ENCODE measurements at regions not wholly inside any gene's neighbourhood (a gene's known extent, or its start where the extent isn't known, plus 50 kb on each side); places are given as distances from the start of the nearest gene placed in this dataset.
A peak's percentile ranks its signal among the peaks of the same experiment; 100 is the strongest.

DNA sequence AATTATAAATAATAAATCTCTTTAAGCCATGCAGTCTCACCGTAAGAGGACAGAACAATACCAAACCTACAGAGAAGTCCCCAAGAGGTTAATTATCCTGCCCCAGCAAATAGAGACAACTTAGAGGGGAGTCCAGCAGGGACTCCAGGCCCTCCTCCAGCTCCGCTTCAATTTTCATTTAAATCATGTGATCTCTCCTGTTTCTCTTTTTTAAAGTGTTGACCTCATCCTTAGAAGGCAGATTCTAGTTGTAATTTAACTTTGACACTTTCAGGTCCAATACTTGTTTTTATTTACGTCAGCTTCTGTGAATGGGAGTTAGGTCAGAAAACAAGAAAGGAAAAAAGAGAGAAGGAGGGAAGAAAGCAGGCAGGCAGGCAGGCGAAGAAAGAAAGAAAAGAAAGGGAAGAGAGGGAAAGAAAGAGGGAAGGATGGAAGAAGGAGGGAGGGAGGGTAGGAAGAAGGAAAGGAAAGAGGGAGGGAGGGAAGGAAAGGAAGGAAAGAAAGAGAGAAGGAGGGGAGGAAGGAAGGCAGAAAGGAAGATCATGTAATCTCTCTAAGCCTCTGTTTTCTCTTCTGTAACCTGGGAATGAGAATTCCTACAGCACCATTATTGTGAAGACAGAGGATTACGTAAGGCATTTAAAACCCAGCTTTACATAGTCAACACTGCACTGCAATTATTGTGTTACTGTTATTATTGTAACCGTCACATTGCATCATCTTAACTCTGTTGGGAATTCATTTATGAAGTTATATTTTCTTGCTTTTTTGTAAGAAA lies 227.7 kb downstream of the SKIDA1 start:
- H3K4me3 ChIP-seq (ENCODE audit: low read depth, low read length) = no peak overlapping the region
- TF ChIP-seq, protein P1, sequence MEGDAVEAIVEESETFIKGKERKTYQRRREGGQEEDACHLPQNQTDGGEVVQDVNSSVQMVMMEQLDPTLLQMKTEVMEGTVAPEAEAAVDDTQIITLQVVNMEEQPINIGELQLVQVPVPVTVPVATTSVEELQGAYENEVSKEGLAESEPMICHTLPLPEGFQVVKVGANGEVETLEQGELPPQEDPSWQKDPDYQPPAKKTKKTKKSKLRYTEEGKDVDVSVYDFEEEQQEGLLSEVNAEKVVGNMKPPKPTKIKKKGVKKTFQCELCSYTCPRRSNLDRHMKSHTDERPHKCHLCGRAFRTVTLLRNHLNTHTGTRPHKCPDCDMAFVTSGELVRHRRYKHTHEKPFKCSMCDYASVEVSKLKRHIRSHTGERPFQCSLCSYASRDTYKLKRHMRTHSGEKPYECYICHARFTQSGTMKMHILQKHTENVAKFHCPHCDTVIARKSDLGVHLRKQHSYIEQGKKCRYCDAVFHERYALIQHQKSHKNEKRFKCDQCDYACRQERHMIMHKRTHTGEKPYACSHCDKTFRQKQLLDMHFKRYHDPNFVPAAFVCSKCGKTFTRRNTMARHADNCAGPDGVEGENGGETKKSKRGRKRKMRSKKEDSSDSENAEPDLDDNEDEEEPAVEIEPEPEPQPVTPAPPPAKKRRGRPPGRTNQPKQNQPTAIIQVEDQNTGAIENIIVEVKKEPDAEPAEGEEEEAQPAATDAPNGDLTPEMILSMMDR (IDR thresholded peaks at IDR 0.05; ENCODE audit: low read depth, low read length, missing control alignments) = no peak
- no peak for DNase-seq (ENCODE audit: low read depth)
- in situ Hi-C loops (cut with HindIII; ENCODE audit: low sequenced_read_pairs) = loop anchor here (25.0 kb wide), 1 partner anchor 215 kb away; no protein-coding TSS in a partner anchor

DNA sequence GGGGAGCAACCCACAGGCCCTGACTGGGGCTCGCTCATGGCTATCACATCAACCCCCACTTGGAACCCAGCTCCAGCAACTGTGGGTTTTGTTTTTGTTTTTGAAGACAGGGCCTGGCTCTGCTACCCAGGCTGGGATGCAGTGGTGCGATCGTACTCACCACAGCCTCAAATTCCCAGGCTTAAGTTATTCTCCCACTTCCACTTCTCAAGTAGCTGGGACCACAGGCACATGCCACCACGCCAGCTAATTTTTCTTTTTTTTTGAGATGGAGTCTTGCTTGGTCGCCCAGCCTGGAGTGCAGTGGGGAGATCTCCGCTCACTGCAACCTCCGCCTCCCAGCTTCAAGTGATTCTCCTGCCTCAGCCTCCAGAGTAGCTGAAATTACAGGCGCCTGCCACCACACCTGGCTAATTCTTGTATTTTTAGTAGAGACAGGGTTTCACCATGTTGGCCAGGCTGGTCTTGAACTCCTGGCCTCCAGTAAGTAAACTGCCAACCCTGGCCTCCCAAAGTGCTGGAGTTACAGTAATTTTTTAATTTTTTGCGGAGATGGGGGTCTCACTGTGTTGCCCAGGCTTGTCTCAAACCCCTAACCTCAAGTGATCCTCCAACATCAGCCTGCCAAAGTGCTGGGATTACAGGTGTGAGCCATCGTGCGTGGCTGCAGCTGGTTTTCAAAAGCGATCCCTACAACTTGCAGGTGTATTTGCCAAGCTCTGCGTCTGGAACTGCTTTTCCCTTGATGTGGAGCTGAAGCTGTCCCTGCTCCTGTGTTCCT lies 228.7 kb downstream of the SKIDA1 start:
- in situ Hi-C loops (cut with HindIII; ENCODE audit: low sequenced_read_pairs) = loop anchor here (25.0 kb wide), 1 partner anchor 216 kb away; no protein-coding TSS in a partner anchor
- H3K4me3 ChIP-seq (ENCODE audit: low read depth, low read length) = no peak overlapping the region
- no peak for DNase-seq (ENCODE audit: low read depth)
- TF ChIP-seq, protein P1 (IDR thresholded peaks at IDR 0.05; ENCODE audit: low read depth, low read length, missing control alignments) = no peak

DNA sequence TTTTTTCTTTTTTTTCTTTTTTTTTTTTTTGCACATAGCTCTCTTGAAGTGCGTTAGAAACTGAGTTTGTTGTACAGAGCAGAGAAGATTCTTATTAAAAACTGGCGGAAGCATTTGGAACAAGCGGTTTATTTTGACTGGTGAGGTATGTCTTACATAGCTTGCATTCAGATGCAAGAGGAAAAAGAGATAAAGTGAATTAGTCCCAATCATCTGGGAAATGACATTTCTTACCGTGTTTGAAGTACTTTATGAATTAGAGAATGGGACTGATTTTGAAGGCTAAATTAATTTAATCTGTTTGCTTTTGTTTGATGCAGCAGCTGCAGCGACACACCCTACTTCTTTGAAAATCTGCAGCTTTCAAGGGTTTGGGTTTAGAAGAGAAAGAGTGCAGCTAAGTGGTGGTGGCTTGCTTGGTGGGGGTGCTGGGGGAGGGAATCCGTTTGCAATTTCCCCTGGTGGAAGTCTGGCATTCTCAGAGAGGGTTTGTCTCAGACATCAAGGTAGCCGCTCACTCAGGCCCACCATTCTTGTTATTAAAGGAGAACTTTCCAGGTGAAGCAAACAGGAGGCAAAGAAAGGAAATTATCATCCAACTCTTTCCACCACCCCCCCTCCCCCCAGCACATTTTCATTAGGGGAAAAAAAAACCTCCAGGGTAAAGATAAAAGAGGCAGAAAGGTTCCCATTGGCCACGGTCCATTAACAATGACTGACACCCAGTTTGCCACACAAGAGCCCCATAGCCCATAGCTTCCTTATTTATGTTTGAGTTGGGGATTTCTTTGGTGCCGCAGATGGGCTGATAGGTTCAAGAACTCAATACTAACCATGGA lies 231.7 kb downstream of the SKIDA1 start:
- TF ChIP-seq, protein P1 (IDR thresholded peaks at IDR 0.05; ENCODE audit: low read depth, low read length, missing control alignments) = no peak

DNA sequence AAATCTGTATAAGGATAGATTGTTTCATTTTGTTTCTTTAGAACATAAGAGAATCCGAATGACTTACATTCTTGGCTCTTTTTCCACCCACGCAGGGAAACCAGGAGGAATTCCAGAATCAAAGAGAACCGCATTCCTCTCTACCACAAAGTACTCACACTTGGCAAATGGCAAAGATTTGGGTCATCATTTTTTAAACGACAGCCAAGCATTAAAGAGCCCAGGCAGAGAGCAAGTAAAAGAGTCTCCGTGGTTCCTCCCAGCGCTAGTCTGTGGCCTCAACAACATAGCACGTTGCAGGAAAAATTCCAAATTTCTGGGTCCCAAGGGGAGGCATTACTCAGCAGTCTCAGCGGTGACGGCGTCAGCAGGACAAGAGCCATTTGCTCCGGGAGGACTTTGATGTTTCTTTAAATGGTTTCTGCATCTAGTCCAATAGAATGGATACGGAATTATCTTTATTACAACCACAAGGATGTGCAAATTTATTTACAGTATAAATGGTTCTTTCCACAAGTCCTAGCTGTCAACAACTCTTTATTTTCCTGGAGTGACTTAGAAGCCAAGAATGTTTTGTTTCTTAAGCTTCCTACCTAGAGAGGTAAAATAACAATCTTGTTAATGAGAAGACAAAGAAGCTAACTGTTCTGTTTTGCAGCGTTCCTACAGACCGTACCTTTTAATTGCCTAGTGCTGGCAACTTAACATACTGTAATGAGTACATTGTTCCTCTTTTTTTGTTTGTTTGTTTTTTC lies 232.5 kb downstream of the SKIDA1 start:
- H3K4me3 ChIP-seq (ENCODE audit: low read depth, low read length) = peak overlapping the region; percentile 15
- TF ChIP-seq, protein P1 (IDR thresholded peaks at IDR 0.05; ENCODE audit: low read depth, low read length, missing control alignments) = no peak
- in situ Hi-C loops (cut with HindIII; ENCODE audit: low sequenced_read_pairs) = loop anchor here (25.0 kb wide), 1 partner anchor 219 kb away; no protein-coding TSS in a partner anchor
- peak; percentile 99 for DNase-seq (ENCODE audit: low read depth)

More for the DNA sequence above, 231.7 kb downstream of the SKIDA1 start:
- in situ Hi-C loops (cut with HindIII; ENCODE audit: low sequenced_read_pairs) = loop anchor here (25.0 kb wide), 1 partner anchor 219 kb away; no protein-coding TSS in a partner anchor
- no peak for DNase-seq (ENCODE audit: low read depth)
- H3K4me3 ChIP-seq (ENCODE audit: low read depth, low read length) = peak overlapping the region; percentile 15

DNA sequence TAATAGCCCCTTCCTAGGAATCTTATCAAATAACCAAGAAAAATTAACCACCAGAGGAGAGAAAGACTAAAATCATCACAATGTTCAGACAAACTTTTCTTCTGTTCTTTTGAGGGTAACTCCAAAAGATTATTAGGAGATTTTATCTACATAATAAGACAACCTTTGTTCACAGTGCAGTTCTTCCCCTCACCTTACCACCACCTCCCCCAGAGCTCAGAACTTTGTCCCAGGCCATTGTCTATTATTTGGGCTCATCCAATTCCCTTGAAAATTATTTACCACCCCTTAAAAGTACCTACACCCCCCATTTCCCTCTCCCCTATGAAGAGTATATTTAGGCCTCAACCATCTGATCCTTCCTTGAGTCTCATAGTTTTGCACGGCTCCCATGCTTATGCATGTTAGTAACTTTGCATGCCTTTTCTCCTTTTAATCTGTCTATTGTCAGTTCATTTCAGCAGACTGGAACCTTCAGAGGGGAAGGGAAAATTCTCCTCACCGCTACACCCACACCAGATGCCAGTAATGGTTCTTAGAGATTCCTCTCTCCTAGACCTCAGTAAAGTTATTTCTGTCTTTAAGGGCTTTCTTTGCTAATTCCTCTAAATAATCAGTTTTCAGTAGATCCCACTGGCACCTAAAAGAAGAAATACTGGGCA lies 234.9 kb downstream of the SKIDA1 start:
- DNase-seq (ENCODE audit: low read depth) = no peak
- TF ChIP-seq, protein P1 (IDR thresholded peaks at IDR 0.05; ENCODE audit: low read depth, low read length, missing control alignments) = no peak
- in situ Hi-C loops (cut with HindIII; ENCODE audit: low sequenced_read_pairs) = loop anchor here (25.0 kb wide), 1 partner anchor 222 kb away; no protein-coding TSS in a partner anchor
- H3K4me3 ChIP-seq (ENCODE audit: low read depth, low read length) = no peak overlapping the region
